H9 (cell line): ENCODE measurements at regions not wholly inside any gene's neighbourhood (a gene's known extent, or its start where the extent isn't known, plus 50 kb on each side); places are given as distances from the start of the nearest gene placed in this dataset.

ENCODE experiments used
- DNase-seq: peaks from one replicate; pipeline ENCODE4 v3.0.0-alpha.2; 2017
- H2AFZ ChIP-seq: one replicate; pipeline ENCODE4 v1.6.1; 2013; ENCODE audit warnings: mild to moderate bottlenecking, low read length, control low read depth, moderate library complexity
- H2AK5ac ChIP-seq: 2 replicates; pipeline ENCODE4 v1.6.1; 2013; ENCODE audit warnings: low read length, control low read depth, mixed read lengths; ENCODE audit not compliant: insufficient read length
- H2BK120ac ChIP-seq: one replicate; pipeline ENCODE4 v1.6.1; 2013; ENCODE audit warnings: low read depth, mild to moderate bottlenecking, low read length, control low read depth, inconsistent platforms; ENCODE audit not compliant: poor library complexity, severe bottlenecking
- H2BK12ac ChIP-seq: 2 replicates; pipeline ENCODE4 v1.6.1; 2013; ENCODE audit warnings: low read length, control low read depth, mixed read lengths, low read depth; ENCODE audit not compliant: insufficient read length
- H2BK15ac ChIP-seq: 2 replicates; pipeline ENCODE4 v1.6.1; 2013; ENCODE audit warnings: low read depth, low read length, control low read depth
- H2BK20ac ChIP-seq: one replicate; pipeline ENCODE4 v1.6.1; 2013; ENCODE audit warnings: low read depth, mild to moderate bottlenecking, low read length, control low read depth, inconsistent platforms; ENCODE audit not compliant: poor library complexity, severe bottlenecking
- H2BK5ac ChIP-seq: 2 replicates; pipeline ENCODE4 v1.6.1; 2013; ENCODE audit warnings: low read length, control low read depth, mixed read lengths; ENCODE audit not compliant: insufficient read length
- H3K14ac ChIP-seq: 2 replicates; pipeline ENCODE4 v1.6.1; 2013; ENCODE audit warnings: low read length, control low read depth; ENCODE audit not compliant: insufficient read depth
- H3K18ac ChIP-seq: 2 replicates; pipeline ENCODE4 v1.6.1; 2013; ENCODE audit warnings: low read depth, mild to moderate bottlenecking, mixed read lengths, low read length, control low read depth; ENCODE audit not compliant: insufficient read length
- H3K23ac ChIP-seq: 2 replicates; pipeline ENCODE4 v1.6.1; 2013; ENCODE audit warnings: low read length, control low read depth, mixed read lengths, low read depth; ENCODE audit not compliant: insufficient read length
- H3K23me2 ChIP-seq: 2 replicates; pipeline ENCODE4 v1.6.1; 2013; ENCODE audit warnings: low read depth, mild to moderate bottlenecking, mixed read lengths, low read length, control low read depth; ENCODE audit not compliant: insufficient read length, poor library complexity, severe bottlenecking
- H3K27ac ChIP-seq: 2 replicates; pipeline ENCODE4 v1.5.1; 2013; ENCODE audit warnings: low read length, control low read depth, mixed read lengths, low read depth; ENCODE audit not compliant: insufficient read length
- H3K27me3 ChIP-seq: 2 replicates; pipeline ENCODE4 v1.6.1; 2013; ENCODE audit warnings: low read length, control low read depth, inconsistent platforms; ENCODE audit not compliant: insufficient read depth
- H3K4ac ChIP-seq: 2 replicates; pipeline ENCODE4 v1.6.1; 2013; ENCODE audit warnings: low read depth, mild to moderate bottlenecking, control low read depth, inconsistent platforms, low read length, moderate library complexity
- H3K4me1 ChIP-seq: 2 replicates; pipeline ENCODE4 v1.6.1; 2013; ENCODE audit warnings: low read length, control low read depth, inconsistent platforms; ENCODE audit not compliant: insufficient read depth
- H3K4me2 ChIP-seq: 2 replicates; pipeline ENCODE4 v1.6.1; 2013; ENCODE audit warnings: low read length, control low read depth, mixed read lengths; ENCODE audit not compliant: insufficient read length, insufficient read depth
- H3K56ac ChIP-seq: 2 replicates; pipeline ENCODE4 v1.6.1; 2013; ENCODE audit warnings: low read depth, mild to moderate bottlenecking, mixed read lengths, low read length, control low read depth; ENCODE audit not compliant: insufficient read length
- H3K79me1 ChIP-seq: 2 replicates; pipeline ENCODE4 v1.6.1; 2013; ENCODE audit warnings: low read depth, mild to moderate bottlenecking, moderate library complexity, low read length, control low read depth, inconsistent platforms; ENCODE audit not compliant: insufficient read depth, poor library complexity, severe bottlenecking
- H3K79me2 ChIP-seq: 2 replicates; pipeline ENCODE4 v1.6.1; 2013; ENCODE audit warnings: low read length, control low read depth, inconsistent platforms; ENCODE audit not compliant: insufficient read depth
- H3K9ac ChIP-seq: 2 replicates; pipeline ENCODE4 v1.6.1; 2013; ENCODE audit warnings: low read length, control low read depth, mixed read lengths; ENCODE audit not compliant: insufficient read length; ENCODE audit errors: extremely low read depth
- H3K9me3 ChIP-seq: one replicate; pipeline ENCODE4 v1.6.1; 2013; ENCODE audit warnings: low read depth, low read length, inconsistent platforms; ENCODE audit not compliant: control insufficient read depth
- H3T11ph ChIP-seq: one replicate; pipeline ENCODE4 v1.6.1; 2013; ENCODE audit warnings: mild to moderate bottlenecking, low read length, control low read depth, inconsistent platforms
- H4K20me1 ChIP-seq: one replicate; pipeline ENCODE4 v1.6.1; 2013; ENCODE audit not compliant: control insufficient read depth, insufficient read length, insufficient read depth
- H4K5ac ChIP-seq: 2 replicates; pipeline ENCODE4 v1.6.1; 2013; ENCODE audit warnings: low read depth, mild to moderate bottlenecking, mixed read lengths, low read length, control low read depth; ENCODE audit not compliant: insufficient read length
- H4K8ac ChIP-seq: replicated peaks from 2 replicates; pipeline ENCODE4 v1.6.1; 2013; ENCODE audit warnings: low read length, control low read depth, mixed read lengths, low read depth; ENCODE audit not compliant: insufficient read length
- H4K91ac ChIP-seq: 2 replicates; pipeline ENCODE4 v1.6.1; 2013; ENCODE audit warnings: low read depth, mild to moderate bottlenecking, moderate library complexity, mixed read lengths, low read length, control low read depth; ENCODE audit not compliant: insufficient read length
- H3K27ac Mint-ChIP-seq, 3 experiments: 2 replicates in 2 of 3; 3 replicates in 1 of 3; pipeline ENCODE4 v1.8.0; 2020 to 2021; ENCODE audit warnings: mixed read lengths in 3 of 3, mild to moderate bottlenecking in 1 of 3, moderate library complexity in 1 of 3
- H3K27me3 Mint-ChIP-seq: 2 replicates; pipeline ENCODE4 v1.8.0; 2021; ENCODE audit warnings: low read depth, mild to moderate bottlenecking, moderate library complexity, mixed read lengths
- H3K36me3 Mint-ChIP-seq, 3 experiments: 2 replicates in 2 of 3; 3 replicates in 1 of 3; pipeline ENCODE4 v1.8.0; 2020 to 2021; ENCODE audit warnings: low read depth in 3 of 3, mixed read lengths in 3 of 3; ENCODE audit not compliant: insufficient read depth in 1 of 3
- H3K4me1 Mint-ChIP-seq, 2 experiments: 2 replicates each; pipeline ENCODE4 v1.8.0; 2020; ENCODE audit warnings: mixed read lengths in 2 of 2
- H3K4me3 Mint-ChIP-seq, 2 experiments: 2 replicates in 1 of 2; 3 replicates in 1 of 2; pipeline ENCODE4 v1.8.0; 2020 to 2021; ENCODE audit warnings: mild to moderate bottlenecking in 2 of 2, mixed read lengths in 2 of 2, moderate library complexity in 1 of 2
- H3K9me3 Mint-ChIP-seq, 2 experiments: 2 replicates in 1 of 2; 3 replicates in 1 of 2; pipeline ENCODE4 v1.8.0; 2020; ENCODE audit warnings: mild to moderate bottlenecking in 2 of 2, mixed read lengths in 2 of 2, moderate library complexity in 1 of 2
- WGBS: extraction: QIAGEN DNeasy Blood & Tissue Kit; methylation state at CpG from one replicate; pipeline ENCODE4 v1.1.7; 2013; ENCODE audit warnings: missing lambda C conversion rate, low lambda C conversion rate, mixed read lengths; ENCODE audit not compliant: insufficient read length; ENCODE audit errors: extremely low coverage; 5-methylcytosine and 5-hydroxymethylcytosine counted together
- TF ChIP-seq, protein P1 (sequence below): fragments of 200-600 bp; sonication (generic); conservative IDR thresholded peaks from 3 replicates; pipeline ENCODE4 v1.8.0; 2021; ENCODE audit warnings: antibody characterized with exemption, mild to moderate bottlenecking

DNA sequence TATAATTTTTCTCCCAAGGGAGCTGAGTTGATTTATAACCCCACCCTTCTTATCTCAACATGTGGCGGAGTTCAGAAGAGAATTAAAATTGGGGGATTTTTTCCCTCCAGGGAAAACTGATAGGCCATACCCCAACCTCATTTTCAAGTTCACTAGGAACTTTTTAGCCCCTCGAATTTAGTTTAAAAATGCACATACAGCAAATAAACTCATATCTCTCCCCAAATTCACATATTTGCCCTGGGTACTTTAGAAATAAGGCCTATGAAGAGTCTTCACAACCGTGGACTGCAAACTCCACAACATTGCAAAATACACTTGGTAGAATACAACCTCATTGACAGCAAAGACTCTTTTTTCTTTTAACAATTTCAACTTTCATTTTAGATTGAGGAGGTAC, 206.7 kb upstream of the LEF1 start:
- H3K9me3 Mint-ChIP-seq, result peaks cover 2 to 4% of the 10 kb centered on the region in 2 experiments; a peak in 3 of 5 replicates
- H3K4me1 Mint-ChIP-seq, result peaks cover 7 to 17% of the 10 kb centered on the region in 2 experiments
- H2BK20ac ChIP-seq, result no peak overlapping the region
- H3K18ac ChIP-seq, result no peak overlapping the region
- no peak overlapping the region for H3T11ph ChIP-seq
- no peaks in the 10 kb centered on the region for H3K27me3 ChIP-seq
- H3K9me3 ChIP-seq, result no peaks in the 10 kb centered on the region
- no peak overlapping the region for H3K4me2 ChIP-seq
- no peak overlapping the region for H3K4me3 Mint-ChIP-seq
- H3K14ac ChIP-seq, result no peak overlapping the region
- H3K4me1 ChIP-seq, result no peaks in the 10 kb centered on the region
- H2BK5ac ChIP-seq, result no peak overlapping the region
- no peaks in the 10 kb centered on the region for H3K23me2 ChIP-seq
- no peak overlapping the region for H3K27ac Mint-ChIP-seq
- TF ChIP-seq, protein P1, sequence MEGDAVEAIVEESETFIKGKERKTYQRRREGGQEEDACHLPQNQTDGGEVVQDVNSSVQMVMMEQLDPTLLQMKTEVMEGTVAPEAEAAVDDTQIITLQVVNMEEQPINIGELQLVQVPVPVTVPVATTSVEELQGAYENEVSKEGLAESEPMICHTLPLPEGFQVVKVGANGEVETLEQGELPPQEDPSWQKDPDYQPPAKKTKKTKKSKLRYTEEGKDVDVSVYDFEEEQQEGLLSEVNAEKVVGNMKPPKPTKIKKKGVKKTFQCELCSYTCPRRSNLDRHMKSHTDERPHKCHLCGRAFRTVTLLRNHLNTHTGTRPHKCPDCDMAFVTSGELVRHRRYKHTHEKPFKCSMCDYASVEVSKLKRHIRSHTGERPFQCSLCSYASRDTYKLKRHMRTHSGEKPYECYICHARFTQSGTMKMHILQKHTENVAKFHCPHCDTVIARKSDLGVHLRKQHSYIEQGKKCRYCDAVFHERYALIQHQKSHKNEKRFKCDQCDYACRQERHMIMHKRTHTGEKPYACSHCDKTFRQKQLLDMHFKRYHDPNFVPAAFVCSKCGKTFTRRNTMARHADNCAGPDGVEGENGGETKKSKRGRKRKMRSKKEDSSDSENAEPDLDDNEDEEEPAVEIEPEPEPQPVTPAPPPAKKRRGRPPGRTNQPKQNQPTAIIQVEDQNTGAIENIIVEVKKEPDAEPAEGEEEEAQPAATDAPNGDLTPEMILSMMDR, result no peak
- no peak overlapping the region for H4K8ac ChIP-seq
- no peak overlapping the region for H3K56ac ChIP-seq
- H2AFZ ChIP-seq, result no peak overlapping the region
- no peak overlapping the region for H2BK15ac ChIP-seq
- no peak overlapping the region for H4K91ac ChIP-seq
- no peaks in the 10 kb centered on the region for H3K79me2 ChIP-seq
- H3K27me3 Mint-ChIP-seq, result peaks cover 3% of the 10 kb centered on the region
- no CpG with 5 or more reads among the region's 3 CpGs for WGBS
- H4K20me1 ChIP-seq, result no peaks in the 10 kb centered on the region
- no peak for DNase-seq
- no peak overlapping the region for H4K5ac ChIP-seq
- peaks cover 0 to 4% (median 2%) of the 10 kb centered on the region in 3 experiments; a peak in 2 of 7 replicates for H3K36me3 Mint-ChIP-seq
- no peak overlapping the region for H3K9ac ChIP-seq
- no peak overlapping the region for H2AK5ac ChIP-seq
- H3K79me1 ChIP-seq, result no peaks in the 10 kb centered on the region
- H3K27ac ChIP-seq, result no peak overlapping the region
- H3K23ac ChIP-seq, result no peak overlapping the region
- H3K4ac ChIP-seq, result no peak overlapping the region
- H2BK120ac ChIP-seq, result no peak overlapping the region
- H2BK12ac ChIP-seq, result no peak overlapping the region
